ENCODE measurements at regions not wholly inside any gene's neighbourhood (a gene's known extent, or its start where the extent isn't known, plus 50 kb on each side); places are given as distances from the start of the nearest gene placed in this dataset.

DNA sequence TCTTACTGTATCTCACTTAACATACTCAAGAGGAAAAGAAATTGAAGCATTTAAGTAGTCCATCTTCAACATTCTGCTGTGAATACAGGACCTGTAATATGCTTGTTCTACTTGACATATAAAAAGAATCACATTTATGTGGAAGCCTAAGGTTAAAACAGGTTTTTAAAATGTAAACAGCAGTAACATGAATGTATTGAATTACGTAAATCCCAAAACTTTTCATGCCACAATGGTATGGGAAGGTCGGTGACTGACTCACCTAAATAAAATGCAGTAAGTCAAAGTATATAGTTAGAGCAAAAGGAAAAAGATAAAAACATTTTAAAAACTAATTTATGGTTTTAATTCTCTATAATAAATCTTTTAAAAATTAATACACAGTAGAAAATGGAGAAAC, 115.7 kb upstream of the TJP1 start:
- Histone ChIP-seq H3K23me2 (ENCODE audit: insufficient read length, low read depth, low read length, poor library complexity, severe bottlenecking) (no peaks in the 10 kb centered on the region), H3K27ac (ENCODE audit: insufficient read length, low read depth, low read length) (no peak overlapping the region), H2BK15ac (ENCODE audit: low read depth, low read length) (no peak overlapping the region), H2BK5ac (ENCODE audit: insufficient read length, low read length) (no peak overlapping the region), H3K4me2 (ENCODE audit: insufficient read depth, insufficient read length, low read length) (no peak overlapping the region), H3K9ac (ENCODE audit: extremely low read depth, insufficient read length, low read length) (no peak overlapping the region), H3K27me3 (ENCODE audit: insufficient read depth, low read length) (no peaks in the 10 kb centered on the region), H3K9me3 (ENCODE audit: control insufficient read depth, low read depth, low read length) (no peaks in the 10 kb centered on the region), H3T11ph (ENCODE audit: low read length) (no peak overlapping the region), H2AK5ac (ENCODE audit: insufficient read length, low read length) (no peak overlapping the region), H3K23ac (ENCODE audit: insufficient read length, low read depth, low read length) (no peak overlapping the region), H2BK20ac (ENCODE audit: low read depth, low read length, poor library complexity, severe bottlenecking) (no peak overlapping the region), H2BK120ac (ENCODE audit: low read depth, low read length, poor library complexity, severe bottlenecking) (no peak overlapping the region), H3K79me1 (ENCODE audit: insufficient read depth, low read depth, low read length, poor library complexity, severe bottlenecking) (no peaks in the 10 kb centered on the region), H3K79me2 (ENCODE audit: insufficient read depth, low read length) (no peaks in the 10 kb centered on the region), H4K91ac (ENCODE audit: insufficient read length, low read depth, low read length) (no peak overlapping the region), H3K18ac (ENCODE audit: insufficient read length, low read depth, low read length) (no peak overlapping the region), H4K5ac (ENCODE audit: insufficient read length, low read depth, low read length) (no peak overlapping the region), H2BK12ac (ENCODE audit: insufficient read length, low read depth, low read length) (no peak overlapping the region), H3K14ac (ENCODE audit: insufficient read depth, low read length) (no peak overlapping the region), H2AFZ (ENCODE audit: low read length) (no peak overlapping the region), H4K8ac (replicated peaks; ENCODE audit: insufficient read length, low read depth, low read length) (no peak overlapping the region), H3K56ac (ENCODE audit: insufficient read length, low read depth, low read length) (no peak overlapping the region), H4K20me1 (ENCODE audit: control insufficient read depth, insufficient read depth, insufficient read length) (no peaks in the 10 kb centered on the region), H3K4me1 (ENCODE audit: insufficient read depth, low read length) (no peaks in the 10 kb centered on the region; the same call in 1 of the 2 replicates), H3K4ac (ENCODE audit: low read depth, low read length) (no peak overlapping the region)
- TF ChIP-seq CTCF (conservative IDR thresholded peaks at IDR 0.05): no peak
- no peak for DNase-seq
- Mint-ChIP-seq H3K4me1 (peaks cover 10 to 12% of the 10 kb centered on the region in 2 experiments), H3K9me3 (no peaks in the 10 kb centered on the region), H3K4me3 (no peak overlapping the region), H3K36me3 (ENCODE audit: insufficient read depth in 1 of 3, low read depth in 3 of 3) (no peaks in the 10 kb centered on the region), H3K27me3 (ENCODE audit: low read depth) (no peaks in the 10 kb centered on the region), H3K27ac (no peak overlapping the region)
- no CpG with 5 or more reads among the region's 2 CpGs for WGBS (ENCODE audit: extremely low coverage, insufficient read length, low lambda C conversion rate)
